Loucy (cell line): ENCODE measurements at regions not wholly inside any gene's neighbourhood (a gene's known extent, or its start where the extent isn't known, plus 50 kb on each side); places are given as distances from the start of the nearest gene placed in this dataset.

Experiments used
- H2AFZ ChIP-seq: fragments of 200-600 bp; sonication (generic); 2 replicates; pipeline ENCODE4 v1.6.0; 2016; ENCODE audit warnings: antibody characterized with exemption, mild to moderate bottlenecking, low read length, moderate library complexity
- H3F3A ChIP-seq: fragments of 200-600 bp; 2 replicates; pipeline ENCODE4 v1.6.0; 2016; ENCODE audit warnings: antibody characterized with exemption, low read depth, mild to moderate bottlenecking
- H3K27me3 ChIP-seq: fragments of 200-600 bp; sonication (generic); 2 replicates; pipeline ENCODE4 v1.6.1; 2014; ENCODE audit warnings: low read length, mild to moderate bottlenecking; ENCODE audit not compliant: insufficient read depth, poor library complexity, severe bottlenecking
- H3K36me3 ChIP-seq: fragments of 200-600 bp; sonication (generic); 2 replicates; pipeline ENCODE4 v1.6.1; 2016; ENCODE audit warnings: low read length; ENCODE audit not compliant: insufficient read depth
- H3K4me1 ChIP-seq: fragments of 200-600 bp; sonication (generic); 2 replicates; pipeline ENCODE4 v1.5.1; 2014; ENCODE audit warnings: low read length, mild to moderate bottlenecking; ENCODE audit not compliant: insufficient read depth, poor library complexity, severe bottlenecking
- H3K4me2 ChIP-seq: fragments of 200-600 bp; sonication (generic); 2 replicates; pipeline ENCODE4 v1.6.0; 2014; ENCODE audit warnings: antibody characterized with exemption, low read length, low read depth, mild to moderate bottlenecking; ENCODE audit not compliant: poor library complexity, severe bottlenecking
- H3K4me3 ChIP-seq: fragments of 200-600 bp; sonication (generic); 2 replicates; pipeline ENCODE4 v1.5.1; 2014; ENCODE audit warnings: low read length, mild to moderate bottlenecking, mixed read lengths; ENCODE audit not compliant: poor library complexity, severe bottlenecking
- H3K79me2 ChIP-seq: fragments of 200-600 bp; sonication (generic); 2 replicates; pipeline ENCODE4 v1.6.1; 2014; ENCODE audit warnings: low read length; ENCODE audit not compliant: insufficient read depth
- H3K9ac ChIP-seq: fragments of 200-600 bp; sonication (generic); 2 replicates; pipeline ENCODE4 v1.6.0; 2014; ENCODE audit warnings: mild to moderate bottlenecking, low read depth, low read length, moderate library complexity; ENCODE audit not compliant: poor library complexity, severe bottlenecking
- H3K9me2 ChIP-seq: fragments of 200-600 bp; sonication (generic); replicated peaks from 2 replicates; pipeline ENCODE4 v1.6.1; 2016; ENCODE audit warnings: low read depth, low read length, mixed read lengths
- H3K9me3 ChIP-seq: fragments of 200-600 bp; sonication (generic); 2 replicates; pipeline ENCODE4 v1.6.1; 2014; ENCODE audit warnings: mild to moderate bottlenecking, antibody characterized with exemption, low read length, low read depth; ENCODE audit not compliant: insufficient read depth
- H4K20me1 ChIP-seq: fragments of 200-600 bp; sonication (generic); 2 replicates; pipeline ENCODE4 v1.6.0; 2014; ENCODE audit warnings: antibody characterized with exemption, low read length, mild to moderate bottlenecking; ENCODE audit not compliant: insufficient read depth, poor library complexity, severe bottlenecking
- EZH2phosphoT487 ChIP-seq: fragments of 200-600 bp; IDR thresholded peaks from 2 replicates; pipeline ENCODE4 v1.6.1; 2018; ENCODE audit warnings: antibody characterized with exemption, mild to moderate bottlenecking, moderate library complexity, borderline replicate concordance
- TF ChIP-seq, protein P1 (sequence below): fragments of 200-600 bp; sonication (generic); conservative IDR thresholded peaks from 2 replicates; pipeline ENCODE4 v1.5.1; 2014; ENCODE audit warnings: mild to moderate bottlenecking, antibody characterized with exemption, low read length

DNA sequence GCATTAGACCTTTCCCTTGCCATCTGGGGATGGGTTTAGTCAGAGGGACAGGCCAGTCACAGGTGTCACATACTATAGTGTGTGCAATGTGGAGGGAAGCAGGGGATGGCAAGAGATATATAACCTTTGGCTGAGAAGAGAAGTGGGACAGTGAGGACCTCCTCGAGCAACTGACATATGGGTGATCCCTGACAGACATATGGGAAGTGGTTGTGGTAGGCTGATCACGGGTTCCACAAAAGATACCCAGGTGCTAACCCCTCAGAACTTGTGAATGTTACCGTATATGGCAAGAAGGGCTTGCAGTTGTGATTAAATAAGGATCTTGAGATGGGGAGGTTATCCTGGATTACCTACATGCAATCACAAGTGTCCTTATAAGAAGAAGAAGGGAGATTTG is 188.1 kb upstream of the MPHOSPH6 start:
- no peak for TF ChIP-seq EZH2phosphoT487
- TF ChIP-seq, protein P1, sequence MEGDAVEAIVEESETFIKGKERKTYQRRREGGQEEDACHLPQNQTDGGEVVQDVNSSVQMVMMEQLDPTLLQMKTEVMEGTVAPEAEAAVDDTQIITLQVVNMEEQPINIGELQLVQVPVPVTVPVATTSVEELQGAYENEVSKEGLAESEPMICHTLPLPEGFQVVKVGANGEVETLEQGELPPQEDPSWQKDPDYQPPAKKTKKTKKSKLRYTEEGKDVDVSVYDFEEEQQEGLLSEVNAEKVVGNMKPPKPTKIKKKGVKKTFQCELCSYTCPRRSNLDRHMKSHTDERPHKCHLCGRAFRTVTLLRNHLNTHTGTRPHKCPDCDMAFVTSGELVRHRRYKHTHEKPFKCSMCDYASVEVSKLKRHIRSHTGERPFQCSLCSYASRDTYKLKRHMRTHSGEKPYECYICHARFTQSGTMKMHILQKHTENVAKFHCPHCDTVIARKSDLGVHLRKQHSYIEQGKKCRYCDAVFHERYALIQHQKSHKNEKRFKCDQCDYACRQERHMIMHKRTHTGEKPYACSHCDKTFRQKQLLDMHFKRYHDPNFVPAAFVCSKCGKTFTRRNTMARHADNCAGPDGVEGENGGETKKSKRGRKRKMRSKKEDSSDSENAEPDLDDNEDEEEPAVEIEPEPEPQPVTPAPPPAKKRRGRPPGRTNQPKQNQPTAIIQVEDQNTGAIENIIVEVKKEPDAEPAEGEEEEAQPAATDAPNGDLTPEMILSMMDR = no peak
- Histone ChIP-seq H3F3A (no peaks in the 10 kb centered on the region), H3K79me2 (no peaks in the 10 kb centered on the region), H3K36me3 (no peaks in the 10 kb centered on the region), H3K4me1 (no peaks in the 10 kb centered on the region), H3K9me2 (no peaks in the 10 kb centered on the region), H2AFZ (no peak overlapping the region), H4K20me1 (no peaks in the 10 kb centered on the region), H3K27me3 (no peaks in the 10 kb centered on the region), H3K4me3 (no peak overlapping the region), H3K4me2 (no peak overlapping the region), H3K9me3 (no peaks in the 10 kb centered on the region; the same call in 1 of the 2 replicates), H3K9ac (no peak overlapping the region)

DNA sequence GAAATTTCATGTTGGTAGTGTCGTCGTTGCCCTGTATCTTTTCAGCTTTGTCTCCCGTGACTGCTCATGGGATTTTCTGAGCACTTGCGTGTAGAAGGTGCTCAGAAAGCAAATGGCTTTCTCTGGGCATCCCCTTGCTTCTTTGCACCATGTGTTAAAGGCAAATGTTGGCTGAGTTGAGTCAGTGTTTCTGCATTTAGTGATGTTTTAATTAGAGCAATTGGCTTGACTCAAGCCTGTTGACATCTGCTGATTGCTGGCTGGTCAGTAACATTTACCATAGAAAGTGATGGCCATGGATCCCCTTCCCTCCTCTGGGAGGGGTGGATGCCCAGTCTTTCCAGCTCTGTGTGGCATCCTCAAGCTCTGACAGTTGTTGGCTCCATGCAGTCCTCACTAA is 187.2 kb upstream of the MPHOSPH6 start:
- Histone ChIP-seq H3K9me3 (peaks cover 2% of the 10 kb centered on the region; the same call in 1 of the 2 replicates), H3K4me3 (no peak overlapping the region), H2AFZ (no peak overlapping the region), H3K36me3 (no peaks in the 10 kb centered on the region), H4K20me1 (no peaks in the 10 kb centered on the region), H3K4me1 (no peaks in the 10 kb centered on the region), H3K27me3 (no peaks in the 10 kb centered on the region), H3K79me2 (no peaks in the 10 kb centered on the region), H3K4me2 (no peak overlapping the region), H3K9me2 (no peaks in the 10 kb centered on the region), H3K9ac (no peak overlapping the region), H3F3A (no peaks in the 10 kb centered on the region)
- TF ChIP-seq, protein P1 = no peak
- TF ChIP-seq EZH2phosphoT487 = no peak

DNA sequence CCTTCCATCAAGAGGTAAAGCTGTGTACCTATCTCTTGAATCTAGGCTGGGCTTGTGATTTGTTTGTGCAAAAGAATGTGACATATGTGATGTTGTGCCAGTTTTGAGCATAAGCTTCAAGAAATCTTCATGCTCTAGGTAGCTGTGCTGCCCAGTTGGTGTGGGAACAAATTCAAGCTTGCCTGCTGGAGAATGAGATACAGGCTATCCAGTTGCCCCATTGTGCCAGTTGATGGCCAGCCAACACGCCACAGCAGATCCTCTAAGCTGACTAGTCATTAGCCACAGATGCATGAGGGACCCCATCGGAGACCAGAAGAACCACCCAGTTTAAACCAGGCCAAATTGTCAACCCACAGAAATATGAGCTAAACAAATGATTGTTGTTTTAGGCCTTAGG is 180.5 kb upstream of the MPHOSPH6 start:
- 0 out of 2 replicates have a peak, but pooled peaks cover 2% of the 10 kb centered on the region for H3K9me3 ChIP-seq
- no peaks in the 10 kb centered on the region for H3K9me2 ChIP-seq
- no peak overlapping the region for H3K9ac ChIP-seq
- no peaks in the 10 kb centered on the region for H3F3A ChIP-seq
- no peaks in the 10 kb centered on the region for H3K79me2 ChIP-seq
- TF ChIP-seq EZH2phosphoT487 = no peak
- TF ChIP-seq, protein P1 = no peak
- H4K20me1 ChIP-seq = no peaks in the 10 kb centered on the region
- no peaks in the 10 kb centered on the region for H3K4me1 ChIP-seq
- no peaks in the 10 kb centered on the region for H3K27me3 ChIP-seq
- H3K4me2 ChIP-seq = no peak overlapping the region
- no peaks in the 10 kb centered on the region for H3K36me3 ChIP-seq
- H3K4me3 ChIP-seq = no peak overlapping the region
- no peak overlapping the region for H2AFZ ChIP-seq
